Hepatocyte (in vitro differentiated cells): ENCODE measurements at regions not wholly inside any gene's neighbourhood (a gene's known extent, or its start where the extent isn't known, plus 50 kb on each side); places are given as distances from the start of the nearest gene placed in this dataset.
A peak's percentile ranks its signal among the peaks of the same experiment; 100 is the strongest.

Experiments used
- DNase-seq: peaks from one replicate; pipeline ENCODE4 v3.0.0-alpha.2; 2016; ENCODE audit warnings: low spot score
- H2AFZ ChIP-seq: fragments of 200-600 bp; sonication (generic); 2 replicates; pipeline ENCODE4 v1.6.0; 2016; ENCODE audit warnings: antibody characterized with exemption, mild to moderate bottlenecking
- H3K27ac ChIP-seq: fragments of 200-600 bp; sonication (generic); 2 replicates; pipeline ENCODE4 v1.5.1; 2016; ENCODE audit warnings: mild to moderate bottlenecking
- H3K27me3 ChIP-seq: fragments of 200-600 bp; sonication (generic); 2 replicates; pipeline ENCODE4 v1.6.1; 2016
- H3K36me3 ChIP-seq: fragments of 200-600 bp; sonication (generic); replicated peaks from 2 replicates; pipeline ENCODE4 v1.5.1; 2016; ENCODE audit warnings: low read depth; ENCODE audit not compliant: insufficient read depth
- H3K4me1 ChIP-seq: fragments of 200-600 bp; sonication (generic); 2 replicates; pipeline ENCODE4 v1.5.1; 2016; ENCODE audit warnings: mild to moderate bottlenecking, moderate library complexity; ENCODE audit not compliant: insufficient read depth
- H3K4me2 ChIP-seq: fragments of 200-600 bp; sonication (generic); 2 replicates; pipeline ENCODE4 v1.6.0; 2016
- H3K4me3 ChIP-seq: fragments of 200-600 bp; sonication (generic); 2 replicates; pipeline ENCODE4 v1.5.1; 2016; ENCODE audit warnings: mild to moderate bottlenecking
- H3K79me2 ChIP-seq: fragments of 200-600 bp; sonication (generic); 2 replicates; pipeline ENCODE4 v1.6.0; 2017; ENCODE audit warnings: mild to moderate bottlenecking
- H3K9me2 ChIP-seq: fragments of 200-600 bp; sonication (generic); replicated peaks from 2 replicates; pipeline ENCODE4 v1.6.0; 2017; ENCODE audit warnings: mild to moderate bottlenecking; ENCODE audit not compliant: insufficient read depth
- H3K9me3 ChIP-seq: fragments of 200-600 bp; sonication (generic); 2 replicates; pipeline ENCODE4 v1.5.1; 2016; ENCODE audit warnings: low read depth, mild to moderate bottlenecking
- H4K20me1 ChIP-seq: fragments of 200-600 bp; sonication (generic); 2 replicates; pipeline ENCODE4 v1.6.0; 2016; ENCODE audit warnings: mild to moderate bottlenecking; ENCODE audit not compliant: insufficient read depth, poor library complexity, severe bottlenecking
- CTCF ChIP-seq: fragments of 200-600 bp; sonication (generic); IDR thresholded peaks from 2 replicates; pipeline ENCODE4 v1.5.1; 2016; ENCODE audit warnings: antibody characterized with exemption, mild to moderate bottlenecking; ENCODE audit not compliant: poor library complexity
- EZH2 ChIP-seq: fragments of 200-600 bp; sonication (generic); IDR thresholded peaks from 2 replicates; pipeline ENCODE4 v1.6.1; 2016; ENCODE audit warnings: antibody characterized with exemption, mild to moderate bottlenecking, borderline replicate concordance
- EZH2phosphoT487 ChIP-seq: fragments of 200-600 bp; sonication (generic); IDR thresholded peaks from one replicate; pipeline ENCODE4 v1.6.1; 2018; ENCODE audit warnings: antibody characterized with exemption, mild to moderate bottlenecking, low read depth, moderate library complexity; ENCODE audit not compliant: unreplicated experiment, severe bottlenecking
- WGBS: methylation state at CpG from one replicate; pipeline ENCODE4 v1.1.6; 2016; ENCODE audit warnings: low lambda C conversion rate; ENCODE audit errors: missing lambda C conversion rate; 5-methylcytosine and 5-hydroxymethylcytosine counted together

GRCh38 chr13:34750078-34750931 is 191.8 kb upstream of the NBEA start:
- H2AFZ ChIP-seq, result peak overlapping the region; percentile 52
- WGBS, result 17% methylated on average over 21 of the region's 21 CpGs

GRCh38 chr13:34751044-34751443 is 191.0 kb upstream of the NBEA start:
- no peaks in the 10 kb centered on the region for H3K9me3 ChIP-seq
- no peak overlapping the region for H3K4me3 ChIP-seq
- H3K36me3 ChIP-seq, result no peaks in the 10 kb centered on the region
- TF ChIP-seq EZH2, result no peak
- TF ChIP-seq EZH2phosphoT487, result no peak
- no peak for TF ChIP-seq CTCF
- DNase-seq, result no peak
- peak overlapping the region; percentile 81 for H3K4me2 ChIP-seq
- no peaks in the 10 kb centered on the region for H3K27me3 ChIP-seq
- H4K20me1 ChIP-seq, result no peaks in the 10 kb centered on the region
- no peak overlapping the region for H3K27ac ChIP-seq
- 78% methylated on average over 3 of the region's 3 CpGs for whole genome bisulfite sequencing
- H3K9me2 ChIP-seq, result no peaks in the 10 kb centered on the region
- H3K4me1 ChIP-seq, result peaks cover 7% of the 10 kb centered on the region
- H3K79me2 ChIP-seq, result no peaks in the 10 kb centered on the region
- H2AFZ ChIP-seq, result no peak overlapping the region

More at GRCh38 chr13:34750078-34750931, 191.8 kb upstream of the NBEA start:
- TF ChIP-seq EZH2phosphoT487, result no peak
- no peak for TF ChIP-seq CTCF
- no peak for TF ChIP-seq EZH2
- Histone ChIP-seq H3K9me3 (no peaks in the 10 kb centered on the region), H3K27ac (no peak overlapping the region), H3K4me2 (peak overlapping the region; percentile 81), H4K20me1 (no peaks in the 10 kb centered on the region), H3K27me3 (no peaks in the 10 kb centered on the region), H3K36me3 (no peaks in the 10 kb centered on the region), H3K79me2 (no peaks in the 10 kb centered on the region), H3K4me1 (peaks cover 7% of the 10 kb centered on the region), H3K4me3 (peak overlapping the region; percentile 25), H3K9me2 (no peaks in the 10 kb centered on the region)
- DNase-seq, result peak; percentile 31

GRCh38 chr13:34751492-34751891 is 190.6 kb upstream of the NBEA start:
- no peak for TF ChIP-seq EZH2phosphoT487
- TF ChIP-seq CTCF, result no peak
- TF ChIP-seq EZH2, result no peak
- no peak overlapping the region for H2AFZ ChIP-seq
- no peaks in the 10 kb centered on the region for H3K9me2 ChIP-seq
- H3K9me3 ChIP-seq, result no peaks in the 10 kb centered on the region
- no peaks in the 10 kb centered on the region for H3K79me2 ChIP-seq
- no peak overlapping the region for H3K4me3 ChIP-seq
- H3K27ac ChIP-seq, result no peak overlapping the region
- WGBS, result 83% methylated on average over 3 of the region's 3 CpGs
- DNase-seq, result no peak
- H3K36me3 ChIP-seq, result no peaks in the 10 kb centered on the region
- no peaks in the 10 kb centered on the region for H3K27me3 ChIP-seq
- peaks cover 7% of the 10 kb centered on the region for H3K4me1 ChIP-seq
- H4K20me1 ChIP-seq, result no peaks in the 10 kb centered on the region
- no peak overlapping the region for H3K4me2 ChIP-seq
